ENCODE measurements at regions not wholly inside any gene's neighbourhood (a gene's known extent, or its start where the extent isn't known, plus 50 kb on each side); places are given as distances from the start of the nearest gene placed in this dataset.

DNA sequence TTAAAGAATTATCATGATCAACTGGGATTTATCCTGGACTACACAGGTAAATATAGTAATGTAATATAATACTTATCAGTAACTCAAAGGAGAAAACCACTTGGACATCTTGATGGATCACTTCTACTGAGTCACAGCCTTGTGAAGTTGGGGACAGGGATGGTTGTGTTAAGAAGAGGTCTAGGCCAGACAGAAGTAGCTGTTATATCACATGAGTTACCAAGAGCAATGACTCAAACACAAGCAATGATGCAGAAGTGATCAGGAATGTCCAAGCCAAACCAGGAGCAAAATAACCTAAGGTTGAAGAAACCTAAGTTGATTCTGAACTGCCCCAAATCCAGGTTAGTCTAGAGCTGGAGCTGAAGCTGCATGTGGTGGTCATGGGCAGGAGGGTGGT, 424.5 kb upstream of the DAB1 start:
- DNase-seq: no peak

DNA sequence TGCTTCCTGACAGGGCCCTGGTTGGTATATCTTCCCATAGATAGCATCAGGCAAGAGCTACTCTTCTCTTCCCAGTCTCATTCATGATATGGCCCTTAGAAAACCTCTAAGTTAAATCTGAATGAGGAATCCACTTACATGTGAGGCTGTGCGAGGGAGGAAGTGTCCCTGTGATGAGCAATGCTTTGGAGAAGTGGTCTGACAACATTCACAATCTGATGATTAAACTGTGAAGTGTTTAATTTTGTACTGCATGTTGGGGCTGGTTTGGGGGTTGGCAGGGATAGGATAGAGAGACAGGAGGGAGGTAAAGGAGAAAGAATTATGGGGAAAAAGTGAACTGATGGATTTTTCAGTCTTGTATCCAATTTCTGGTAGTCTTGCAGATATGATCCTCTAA, 421.2 kb upstream of the DAB1 start:
- no peak for DNase-seq

DNA sequence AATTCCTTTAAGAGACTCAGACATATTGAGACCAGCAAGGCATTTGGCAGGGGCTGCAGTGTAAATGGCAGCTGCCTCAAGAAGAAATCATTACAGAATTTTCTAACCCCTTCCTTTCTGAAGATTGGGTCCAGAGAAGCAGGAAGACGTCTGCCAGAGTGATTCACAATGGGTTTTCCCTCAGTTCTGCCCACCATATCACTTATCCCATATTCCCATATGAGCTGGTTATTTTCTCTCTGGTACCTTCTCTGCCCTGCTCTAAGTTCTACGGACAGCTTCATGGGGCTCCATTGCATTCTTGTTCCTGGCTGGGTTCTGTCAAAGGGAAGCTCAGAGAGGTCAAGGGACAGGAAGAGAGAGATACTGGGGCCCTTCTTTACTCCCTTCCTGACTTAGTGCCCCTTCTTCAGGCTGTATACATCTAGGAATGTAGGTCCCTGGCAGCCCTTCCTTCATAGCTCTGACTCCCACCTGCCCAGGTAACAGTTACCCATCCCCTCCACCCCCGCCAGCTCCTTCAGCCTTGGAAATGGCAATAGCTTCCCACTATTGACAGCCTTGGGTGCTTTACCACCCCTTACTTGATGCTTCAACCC, 420.6 kb upstream of the DAB1 start:
- no peak for DNase-seq

DNA sequence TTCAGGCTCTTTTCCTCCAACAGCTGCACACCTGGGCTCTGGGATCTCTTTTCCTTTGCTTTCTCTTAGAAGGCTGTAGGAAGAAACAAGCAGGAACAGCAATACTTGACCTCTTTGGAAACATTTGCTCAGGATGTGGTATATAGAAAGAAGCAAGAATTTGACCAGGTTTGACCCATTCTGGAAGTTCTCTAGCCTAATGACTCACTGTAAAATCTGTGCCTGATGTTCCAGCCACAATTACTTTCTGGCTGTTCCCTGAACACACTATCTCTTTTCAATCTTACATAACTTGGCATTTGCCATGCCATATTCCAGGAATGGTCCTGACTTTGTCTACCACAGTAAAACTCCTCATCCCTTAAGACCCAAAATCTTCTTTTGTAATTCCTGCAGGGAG, 419.9 kb upstream of the DAB1 start:
- DNase-seq: no peak

DNA sequence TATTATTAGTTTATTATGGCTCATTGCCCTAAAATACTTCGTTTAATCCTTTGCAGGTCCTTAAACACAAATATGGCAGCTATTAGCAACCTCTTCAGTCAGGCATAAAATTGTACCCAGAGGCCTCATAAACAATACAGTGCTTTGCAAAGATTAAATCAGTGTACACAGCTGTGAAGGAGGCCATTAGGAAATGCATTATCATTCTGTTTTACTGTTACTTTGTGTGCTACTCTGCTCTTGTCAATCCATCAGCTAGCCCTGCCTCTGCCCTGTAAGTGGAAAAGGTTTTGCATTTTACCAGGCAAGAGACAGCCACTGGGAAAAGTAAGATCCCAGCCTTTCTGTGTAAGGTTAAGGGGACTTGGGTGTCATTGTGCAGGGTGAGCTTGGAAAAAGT, 415.7 kb upstream of the DAB1 start:
- no peak for DNase-seq

DNA sequence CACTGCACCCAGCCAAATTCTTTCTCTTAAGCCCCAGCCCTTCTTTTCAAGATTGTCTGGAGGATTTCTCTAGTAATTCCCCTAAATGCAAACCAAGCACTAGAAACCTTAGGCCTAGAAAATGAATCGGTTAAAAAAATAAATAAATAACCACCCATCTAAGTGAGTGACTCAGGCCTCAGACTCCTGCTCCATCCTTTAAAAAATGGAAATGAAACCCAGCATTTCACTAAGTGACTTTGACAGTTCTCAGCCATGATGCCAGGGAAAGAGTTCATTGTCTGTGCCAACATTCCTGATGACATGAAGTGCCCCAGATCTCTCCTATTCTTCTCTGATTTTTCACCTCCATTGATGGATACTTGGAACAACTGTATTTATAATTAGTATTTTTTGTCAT, 415.2 kb upstream of the DAB1 start:
- no peak for DNase-seq

DNA sequence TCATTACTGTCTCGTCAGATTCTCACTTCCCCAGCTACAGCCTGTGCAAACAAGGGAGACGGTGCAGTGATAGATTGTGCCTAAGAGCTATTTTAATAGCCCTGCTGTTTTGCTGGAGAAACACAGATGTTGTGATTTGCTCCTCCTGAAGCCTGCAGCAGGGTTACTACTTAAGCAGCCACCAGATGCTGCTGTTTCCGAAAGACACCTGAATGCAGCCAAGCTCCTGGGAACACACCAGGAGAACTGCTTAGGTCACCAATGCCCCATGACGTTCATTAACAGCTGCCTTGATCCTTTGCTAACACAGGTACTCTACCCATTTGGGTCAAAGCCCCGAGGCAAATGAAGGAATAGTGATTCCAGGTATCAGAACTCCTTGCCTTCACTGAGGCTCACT, 411.8 kb upstream of the DAB1 start:
- no peak for DNase-seq

DNA sequence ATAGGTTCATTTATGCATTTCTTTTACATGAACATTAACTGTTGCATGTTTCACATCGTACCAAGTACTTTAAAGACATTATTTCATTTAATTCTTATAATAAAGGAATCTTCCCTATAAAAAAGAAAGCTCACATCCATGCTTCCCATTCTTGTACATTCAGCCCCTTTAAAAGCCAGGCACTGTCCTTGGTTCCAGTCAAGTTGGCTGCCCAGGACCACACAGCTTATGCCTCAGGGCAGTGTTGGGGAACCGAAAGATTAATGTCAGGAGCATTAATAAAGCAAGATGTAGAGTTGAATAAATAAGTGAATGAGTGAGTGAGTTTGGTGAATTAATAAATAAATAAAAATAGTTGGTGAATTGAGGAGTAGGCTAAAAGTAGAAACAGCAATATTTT, 409.4 kb upstream of the DAB1 start:
- no peak for DNase-seq

DNA sequence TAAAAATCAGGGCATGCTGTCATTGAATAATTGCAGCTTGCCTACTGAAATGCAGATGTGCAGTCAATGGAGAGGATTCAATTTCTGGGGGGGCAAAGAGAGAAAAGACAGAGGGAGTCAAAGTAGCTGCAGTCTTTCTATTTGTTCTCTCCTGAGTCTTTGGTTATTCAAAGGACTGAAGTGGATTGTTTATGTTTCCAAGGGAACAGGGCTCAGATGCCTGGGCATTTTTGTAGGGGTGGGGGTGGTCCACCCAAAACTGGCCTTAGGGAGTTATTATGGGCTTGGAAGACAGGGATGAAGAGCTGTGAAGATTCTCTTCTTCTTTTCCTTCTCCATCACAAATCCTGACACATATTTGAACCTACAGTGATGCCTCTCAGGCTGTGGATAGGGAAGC, 408.8 kb upstream of the DAB1 start:
- no peak for DNase-seq

DNA sequence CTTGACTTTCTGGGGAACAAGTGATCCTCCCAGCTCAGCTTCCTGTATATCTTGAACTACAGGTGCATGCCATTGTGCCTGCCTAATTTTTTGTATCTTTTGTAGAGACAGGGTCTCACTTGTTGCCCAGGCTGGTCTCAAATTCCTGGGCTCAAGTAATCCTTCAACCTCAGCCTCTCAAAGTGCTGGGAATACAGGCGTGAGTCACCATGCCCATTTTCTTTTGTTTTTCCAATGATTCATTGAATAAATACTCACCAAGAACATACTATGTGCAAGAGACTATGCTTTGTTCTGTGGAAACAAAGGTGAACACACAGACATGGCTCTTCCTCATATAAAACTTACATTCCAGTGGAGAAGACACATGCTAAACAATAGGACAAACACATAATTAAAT, 407.8 kb upstream of the DAB1 start:
- DNase-seq: no peak

DNA sequence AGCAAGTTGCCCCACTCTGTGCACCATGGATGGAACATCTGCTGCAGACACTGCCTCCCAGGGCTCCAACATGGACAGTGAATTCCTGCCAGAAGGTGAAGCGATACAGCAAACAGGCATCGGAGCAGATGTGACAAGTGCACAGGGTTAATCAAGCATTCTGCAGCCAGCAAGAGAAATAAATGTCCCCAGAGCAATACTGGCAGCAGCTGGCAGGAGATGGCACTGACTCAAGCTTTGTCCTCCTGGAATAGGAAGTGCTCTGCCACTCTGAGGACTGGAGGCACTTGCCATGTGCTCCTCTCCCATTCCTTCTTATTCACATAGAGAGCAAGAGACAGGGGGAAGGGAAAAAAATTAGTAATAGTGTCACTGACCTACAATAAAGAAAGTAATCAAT, 402.7 kb upstream of the DAB1 start:
- DNase-seq: no peak

DNA sequence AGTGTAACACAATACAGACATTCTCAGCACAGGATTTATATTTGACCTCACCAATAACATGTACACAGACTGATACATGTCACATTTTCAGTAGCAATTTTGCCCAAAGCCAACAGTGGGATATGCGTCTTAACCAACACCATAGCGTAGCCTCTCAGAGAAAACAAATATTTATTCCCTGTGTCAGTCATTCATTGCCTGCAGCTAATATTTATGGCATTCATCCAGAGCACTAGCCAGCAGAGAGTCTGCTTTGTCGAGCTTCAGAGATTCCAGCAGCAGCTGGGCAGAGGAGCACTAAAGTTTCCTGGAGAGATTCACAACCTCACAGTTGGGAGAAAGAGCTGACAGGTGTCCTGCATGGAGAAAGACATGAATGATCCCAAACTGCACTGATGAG, 400.7 kb upstream of the DAB1 start:
- no peak for DNase-seq

DNA sequence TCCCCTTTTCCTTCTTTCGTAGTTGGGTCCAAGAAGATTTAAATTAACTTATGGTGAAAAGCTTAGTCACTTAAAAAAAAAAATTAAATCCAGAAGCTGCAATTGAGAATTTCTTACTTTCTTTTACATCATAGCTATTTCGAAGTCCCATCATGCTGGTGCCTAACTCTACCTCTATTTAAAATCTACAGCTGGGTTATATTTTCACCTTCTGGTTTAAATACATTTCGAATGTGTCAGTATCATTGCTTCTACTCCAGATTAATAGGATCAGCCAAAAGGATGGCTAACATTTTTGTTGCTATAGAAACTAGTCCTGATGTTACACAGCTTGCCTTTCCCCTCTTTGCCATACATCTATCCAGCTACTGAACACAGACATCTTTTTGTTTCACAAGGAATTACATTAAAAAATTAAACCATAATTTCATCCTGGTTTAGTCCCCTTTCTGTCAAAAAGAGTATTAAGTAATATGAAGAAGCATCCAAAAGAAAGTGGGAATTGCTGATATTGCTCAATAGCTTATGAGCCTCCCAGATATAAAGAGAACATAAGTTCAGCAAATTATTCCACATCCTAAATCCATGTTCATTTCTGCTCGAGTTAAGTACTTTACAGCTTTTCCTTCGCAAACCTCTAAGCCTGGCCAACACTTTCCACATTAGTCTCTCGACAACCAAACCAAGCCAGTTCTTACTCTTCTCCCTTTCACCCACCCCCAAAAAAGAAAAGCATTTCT, 396.7 kb upstream of the DAB1 start:
- no peak for DNase-seq

DNA sequence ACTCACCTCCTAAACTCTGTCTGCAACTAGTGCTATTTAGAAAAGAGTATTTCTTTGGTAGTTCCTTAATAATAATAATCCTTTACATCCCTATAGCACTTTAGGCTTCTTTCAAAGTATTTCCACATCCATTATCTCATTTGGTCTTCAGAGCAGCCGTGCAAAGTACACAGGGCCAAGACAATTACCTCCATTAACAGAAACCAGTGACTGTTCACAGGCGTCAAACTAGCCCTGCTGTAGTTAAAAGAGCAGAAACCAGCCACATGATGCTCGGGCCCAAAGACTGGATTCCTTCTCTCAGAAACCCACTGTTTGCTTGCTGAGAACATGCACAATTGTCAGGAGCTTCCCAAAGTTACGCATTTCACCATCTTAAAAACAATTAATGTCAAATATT, 396.0 kb upstream of the DAB1 start:
- no peak for DNase-seq

DNA sequence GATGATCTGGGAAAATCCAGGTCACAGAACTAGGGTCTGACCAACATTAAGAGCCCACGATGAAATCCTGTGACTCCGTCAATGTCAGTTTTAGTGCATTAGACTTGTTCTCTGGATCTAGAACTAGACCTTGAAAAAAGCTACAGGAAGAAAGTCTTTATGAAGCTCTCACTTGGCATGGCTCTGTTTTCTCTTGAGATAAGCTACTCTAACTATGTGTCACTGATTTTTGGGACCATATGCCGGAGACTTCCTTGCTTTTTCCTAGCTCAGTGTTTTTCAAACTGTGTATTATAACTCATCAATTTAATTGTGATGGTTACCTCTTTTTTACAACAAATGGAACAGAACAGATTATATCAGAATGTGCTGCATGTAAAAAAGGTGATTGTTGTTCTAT, 379.7 kb upstream of the DAB1 start:
- no peak for DNase-seq

DNA sequence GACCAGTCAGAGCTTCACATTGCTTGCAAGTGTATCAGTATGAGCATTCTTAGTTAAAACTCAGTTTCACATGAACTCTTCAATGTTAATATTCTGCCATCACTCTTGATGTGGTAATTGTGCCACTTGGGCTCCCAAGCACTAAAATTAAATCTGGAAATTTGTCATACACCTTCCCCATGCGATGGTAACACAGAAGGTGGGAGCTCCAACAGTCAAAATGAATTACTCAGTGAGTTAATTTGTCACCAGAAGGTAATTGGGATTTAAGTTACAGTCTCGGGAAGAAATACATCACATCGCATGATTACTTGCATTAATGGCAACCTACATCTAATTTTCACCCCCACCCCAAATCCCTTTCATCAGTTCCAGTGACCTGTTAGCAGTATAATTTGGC, 376.5 kb upstream of the DAB1 start:
- no peak for DNase-seq

DNA sequence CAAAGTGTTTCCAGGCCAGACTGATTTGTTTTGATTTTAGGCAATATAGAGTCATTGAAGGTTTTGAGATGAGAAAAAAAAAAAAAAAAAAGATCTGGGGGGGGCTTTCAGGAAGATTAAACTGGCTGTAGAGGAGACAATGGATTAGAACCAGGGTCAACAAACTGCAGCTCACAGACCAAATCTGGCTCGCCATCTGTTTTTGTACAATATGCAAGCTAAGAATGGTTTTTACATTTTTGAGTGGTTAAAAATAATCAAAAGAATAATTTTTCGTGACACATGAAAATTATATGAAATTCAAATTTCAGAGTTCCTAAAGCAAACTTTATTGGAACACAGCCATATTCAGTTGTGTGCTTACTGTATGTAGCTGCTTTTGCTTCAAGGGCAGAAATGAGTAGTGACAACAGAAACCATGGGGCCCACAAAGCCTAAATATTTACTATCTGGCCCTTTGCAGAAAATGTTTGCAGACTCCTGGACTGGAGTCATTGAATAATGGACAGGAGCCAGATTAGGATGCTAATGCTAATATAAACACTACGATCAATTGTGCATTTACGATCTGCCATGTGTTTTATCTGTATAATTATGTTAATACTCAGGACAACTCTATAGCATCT, 375.7 kb upstream of the DAB1 start:
- DNase-seq: no peak

DNA sequence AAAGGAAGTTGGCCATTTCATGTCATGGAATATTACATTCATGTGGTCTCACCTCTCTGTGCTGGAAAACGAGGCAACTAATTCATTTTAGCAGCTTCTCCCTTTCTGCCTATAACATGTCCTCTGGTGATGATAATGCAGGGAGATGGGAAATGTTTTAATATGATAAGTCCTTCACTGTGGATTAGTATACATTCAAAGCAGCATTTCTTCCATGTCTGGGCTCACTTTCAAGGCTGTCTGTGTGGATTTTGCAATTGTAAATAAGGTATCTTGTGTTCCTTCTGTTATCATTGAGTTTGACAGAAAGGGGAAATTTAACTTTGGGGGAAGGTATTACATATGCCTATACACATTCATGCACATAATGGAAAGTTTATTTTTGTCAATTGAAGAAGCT, 374.7 kb upstream of the DAB1 start:
- no peak for DNase-seq

DNA sequence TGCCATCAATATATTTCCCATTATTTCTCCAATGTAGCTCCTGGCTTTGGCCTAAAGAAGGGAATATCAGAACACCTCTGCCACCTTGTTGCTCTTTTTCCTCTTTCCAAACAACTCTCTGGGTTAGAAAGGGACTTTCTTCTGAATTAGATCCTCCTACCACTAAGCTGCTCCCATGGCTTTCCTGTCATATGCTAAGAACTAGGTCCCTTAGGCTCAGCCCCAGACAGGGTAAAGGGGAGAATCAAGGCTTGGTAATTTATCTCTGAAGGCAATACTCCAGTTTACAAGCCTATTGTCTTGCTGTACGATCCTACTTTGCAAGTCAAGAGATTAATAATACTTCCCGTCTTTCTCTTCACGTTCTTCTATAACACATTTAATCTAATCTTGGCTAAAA, 373.2 kb upstream of the DAB1 start:
- no peak for DNase-seq

DNA sequence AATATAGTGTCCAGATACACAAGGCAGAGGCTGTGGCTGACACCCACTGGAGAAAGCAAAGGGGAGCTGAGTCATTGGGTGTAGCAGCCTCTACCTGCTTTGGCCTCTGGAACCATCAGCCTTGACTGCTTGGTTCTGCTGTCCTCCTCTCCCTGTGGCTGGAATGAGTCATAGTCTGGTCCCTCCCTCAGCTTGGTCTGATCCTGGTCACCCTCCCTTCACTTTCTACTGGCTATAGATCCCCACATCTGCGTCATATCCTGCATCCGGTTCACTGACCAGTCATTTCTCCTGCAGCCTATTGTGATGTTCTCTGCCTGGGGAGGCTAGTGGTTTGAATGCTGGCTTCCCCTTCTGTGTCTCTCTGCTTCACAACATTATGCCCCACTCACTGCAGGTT, 372.8 kb upstream of the DAB1 start:
- no peak for DNase-seq

DNA sequence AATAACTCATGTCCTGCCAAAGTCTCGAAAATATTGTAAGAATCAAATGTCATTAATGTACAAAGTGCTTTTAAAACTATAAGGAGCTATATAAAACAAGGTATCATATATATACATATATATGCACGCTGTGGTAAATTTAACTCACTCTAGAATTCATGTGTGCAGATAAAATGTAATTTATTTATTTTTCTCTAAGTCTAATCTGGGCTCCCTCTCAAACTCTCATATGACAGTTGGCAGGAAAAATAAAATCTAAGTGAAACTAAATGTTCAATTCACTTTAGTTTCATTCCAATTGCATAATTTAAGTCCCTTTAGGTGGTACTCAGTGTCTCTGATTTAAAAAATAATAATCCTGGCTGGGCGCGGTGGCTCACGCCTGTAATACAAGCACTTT, 372.0 kb upstream of the DAB1 start:
- DNase-seq: no peak

DNA sequence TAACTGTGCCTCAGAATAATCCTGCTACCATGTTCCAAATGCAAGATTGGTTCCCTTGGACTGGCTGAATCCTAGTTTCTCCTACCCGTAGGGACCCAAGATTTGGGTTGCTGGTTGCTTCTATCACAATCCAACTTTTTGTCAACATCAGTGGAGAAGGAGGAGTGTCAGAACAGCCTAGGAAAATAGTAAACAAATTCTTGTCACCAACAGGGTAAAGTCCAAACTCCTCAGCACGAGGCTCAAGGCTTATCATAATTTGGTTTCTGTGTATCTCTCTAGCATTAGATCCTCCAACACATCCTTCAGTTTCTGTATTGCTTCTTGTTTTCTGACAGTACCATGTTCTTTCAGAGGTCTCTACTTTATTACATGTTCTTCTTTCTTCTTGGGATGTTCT, 370.2 kb upstream of the DAB1 start:
- DNase-seq: no peak

DNA sequence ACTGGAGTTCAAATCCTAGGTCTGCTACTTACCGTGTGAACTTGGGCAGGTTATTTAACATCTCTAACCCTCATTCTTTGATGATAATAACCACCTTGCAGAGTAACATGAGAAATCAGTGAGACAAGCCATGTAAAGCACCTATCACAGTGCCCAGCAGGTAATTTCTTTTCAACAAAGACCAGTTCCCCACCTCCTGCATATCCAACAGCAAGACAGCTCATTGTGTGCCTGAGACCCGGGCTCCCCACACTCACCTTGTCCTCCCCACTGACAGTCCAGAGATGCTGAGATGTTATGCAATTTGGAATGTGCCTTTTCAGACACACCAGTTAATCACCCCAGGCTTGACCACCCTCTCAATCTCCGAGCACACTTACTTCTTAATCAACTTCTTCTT, 367.6 kb upstream of the DAB1 start:
- DNase-seq: no peak

DNA sequence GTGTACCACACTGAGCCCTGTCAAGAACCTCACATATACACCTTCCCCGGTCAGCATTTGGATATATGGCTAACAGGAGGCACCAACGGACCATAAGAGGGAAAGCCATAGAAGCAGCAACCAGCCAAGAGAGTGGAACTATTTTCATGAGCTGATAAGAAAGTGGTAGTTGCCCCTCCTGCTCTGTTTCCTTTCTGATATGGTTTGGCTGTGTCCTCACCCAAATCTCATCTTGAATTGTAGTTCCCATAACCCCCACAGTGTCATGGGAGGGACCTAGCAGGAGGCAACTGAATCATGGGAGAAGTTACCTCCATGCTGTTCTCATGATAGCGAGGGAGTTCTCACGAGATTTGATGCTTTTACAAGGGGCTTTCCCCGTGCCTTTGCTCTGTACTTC, 366.1 kb upstream of the DAB1 start:
- no peak for DNase-seq

DNA sequence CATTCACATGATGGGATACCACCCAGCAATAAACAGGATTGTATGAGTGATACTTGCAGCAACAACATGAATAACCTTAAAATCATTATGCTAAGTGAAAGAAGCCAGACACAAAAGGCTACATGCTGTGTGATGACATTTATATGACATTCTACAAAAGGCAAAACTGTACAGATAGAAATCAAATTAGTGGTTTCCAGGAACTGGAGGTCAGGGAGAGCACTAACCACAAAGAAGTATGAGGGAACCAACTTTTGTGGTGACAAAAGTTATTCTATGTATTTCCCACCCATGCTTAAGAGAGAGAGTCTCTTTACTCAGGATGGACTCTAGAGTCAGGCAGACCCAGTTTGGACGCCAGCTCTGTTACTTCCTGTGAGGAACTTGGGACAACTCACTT, 364.5 kb upstream of the DAB1 start:
- no peak for DNase-seq
